ENCODE measurements at regions not wholly inside any gene's neighbourhood (a gene's known extent, or its start where the extent isn't known, plus 50 kb on each side); places are given as distances from the start of the nearest gene placed in this dataset.

DNA sequence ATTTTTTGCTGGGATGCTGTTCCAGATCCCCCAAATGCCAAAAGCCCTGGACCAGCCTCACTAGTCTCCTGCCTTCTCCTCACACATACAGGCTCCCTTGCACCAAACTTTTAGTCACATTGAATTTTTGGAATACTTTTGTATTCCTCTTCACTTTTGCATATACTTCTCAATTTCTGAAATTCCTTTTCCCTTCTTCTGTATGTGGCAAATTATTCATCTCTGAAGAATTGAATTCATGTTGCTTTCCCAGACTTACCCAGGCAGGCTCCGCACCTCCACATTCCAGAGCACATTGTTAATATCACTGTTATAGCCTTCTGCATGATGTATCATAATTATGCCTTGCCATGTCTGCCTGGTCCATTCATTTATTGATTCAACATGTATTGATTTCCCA is 255.3 kb upstream of the POU3F2 start:
- no peak overlapping the region for H3K4me3 Mint-ChIP-seq (ENCODE audit: unreplicated experiment)
- H3K79me2 ChIP-seq (ENCODE audit: insufficient read depth, low read length): no peaks in the 10 kb centered on the region
- no peaks in the 10 kb centered on the region for H3K36me3 ChIP-seq (ENCODE audit: insufficient read depth, low read length)
- no peaks in the 10 kb centered on the region for H3K36me3 Mint-ChIP-seq (ENCODE audit: low read depth, unreplicated experiment)
- peaks cover 58% of the 10 kb centered on the region for H3K4me1 Mint-ChIP-seq (ENCODE audit: low read depth, unreplicated experiment)
- H3K27me3 ChIP-seq (ENCODE audit: insufficient read depth, low read length): no peaks in the 10 kb centered on the region
- H3K4me1 ChIP-seq (ENCODE audit: insufficient read depth, low read length): peaks cover 13% of the 10 kb centered on the region
- H3K27ac Mint-ChIP-seq (ENCODE audit: unreplicated experiment): peak overlapping the region; percentile 97
- H3K9me3 ChIP-seq (ENCODE audit: insufficient read depth, low read depth, low read length): no peaks in the 10 kb centered on the region
- no peak overlapping the region for H2AFZ ChIP-seq (ENCODE audit: low read depth, low read length)
- no peak overlapping the region for H3K4me3 ChIP-seq (ENCODE audit: insufficient read depth, low read depth, low read length)
- peak overlapping the region; percentile 77 for H3K27ac ChIP-seq (ENCODE audit: low read depth, low read length)
- H3K9me3 Mint-ChIP-seq (ENCODE audit: unreplicated experiment): no peaks in the 10 kb centered on the region
- H3K9ac ChIP-seq (ENCODE audit: low read length): peak overlapping the region; percentile 26
- H4K20me1 ChIP-seq (ENCODE audit: insufficient read depth, low read length): no peaks in the 10 kb centered on the region
- FAIRE-seq: no peak
- no peaks in the 10 kb centered on the region for H3K27me3 Mint-ChIP-seq (ENCODE audit: low read depth, unreplicated experiment)
- peak overlapping the region; percentile 42 for H3K4me2 ChIP-seq (ENCODE audit: low read length)
- TF ChIP-seq, protein P1, sequence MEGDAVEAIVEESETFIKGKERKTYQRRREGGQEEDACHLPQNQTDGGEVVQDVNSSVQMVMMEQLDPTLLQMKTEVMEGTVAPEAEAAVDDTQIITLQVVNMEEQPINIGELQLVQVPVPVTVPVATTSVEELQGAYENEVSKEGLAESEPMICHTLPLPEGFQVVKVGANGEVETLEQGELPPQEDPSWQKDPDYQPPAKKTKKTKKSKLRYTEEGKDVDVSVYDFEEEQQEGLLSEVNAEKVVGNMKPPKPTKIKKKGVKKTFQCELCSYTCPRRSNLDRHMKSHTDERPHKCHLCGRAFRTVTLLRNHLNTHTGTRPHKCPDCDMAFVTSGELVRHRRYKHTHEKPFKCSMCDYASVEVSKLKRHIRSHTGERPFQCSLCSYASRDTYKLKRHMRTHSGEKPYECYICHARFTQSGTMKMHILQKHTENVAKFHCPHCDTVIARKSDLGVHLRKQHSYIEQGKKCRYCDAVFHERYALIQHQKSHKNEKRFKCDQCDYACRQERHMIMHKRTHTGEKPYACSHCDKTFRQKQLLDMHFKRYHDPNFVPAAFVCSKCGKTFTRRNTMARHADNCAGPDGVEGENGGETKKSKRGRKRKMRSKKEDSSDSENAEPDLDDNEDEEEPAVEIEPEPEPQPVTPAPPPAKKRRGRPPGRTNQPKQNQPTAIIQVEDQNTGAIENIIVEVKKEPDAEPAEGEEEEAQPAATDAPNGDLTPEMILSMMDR (IDR thresholded peaks at IDR 0.05; ENCODE audit: insufficient read depth, low read depth, low read length): no peak
- no peak for TF ChIP-seq EZH2 (IDR thresholded peaks at IDR 0.05; ENCODE audit: insufficient read depth, low read length)
- peak; percentile 81 for DNase-seq (ENCODE audit: low read depth)

DNA sequence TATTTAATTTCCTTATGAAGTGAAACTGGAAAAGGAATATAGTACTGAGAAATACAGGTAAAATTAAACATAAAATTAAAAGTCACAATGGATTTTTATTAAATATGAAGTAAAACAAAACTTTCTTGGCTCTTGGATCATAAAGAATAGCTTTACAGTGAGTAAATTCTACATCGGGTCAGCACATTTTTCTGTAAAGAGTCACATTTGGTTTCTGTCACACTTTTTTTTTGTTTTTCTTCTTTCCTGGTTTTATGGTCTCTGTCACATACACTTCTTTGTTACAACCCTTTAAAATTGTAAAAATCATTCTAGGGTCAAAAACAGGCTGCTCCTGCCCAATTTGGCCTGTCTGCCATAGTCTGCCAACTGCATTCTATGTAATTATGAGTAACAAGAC is 254.4 kb upstream of the POU3F2 start:
- Mint-ChIP-seq H3K9me3 (ENCODE audit: unreplicated experiment) (no peaks in the 10 kb centered on the region), H3K4me3 (ENCODE audit: unreplicated experiment) (peak overlapping the region; percentile 11), H3K36me3 (ENCODE audit: low read depth, unreplicated experiment) (no peaks in the 10 kb centered on the region), H3K4me1 (ENCODE audit: low read depth, unreplicated experiment) (peaks cover 50% of the 10 kb centered on the region), H3K27me3 (ENCODE audit: low read depth, unreplicated experiment) (no peaks in the 10 kb centered on the region), H3K27ac (ENCODE audit: unreplicated experiment) (peak overlapping the region; percentile 63)
- H2AFZ ChIP-seq (ENCODE audit: low read depth, low read length): no peak overlapping the region
- H3K9ac ChIP-seq (ENCODE audit: low read length): no peak overlapping the region
- peak; percentile 58 for DNase-seq (ENCODE audit: low read depth)
- H3K4me3 ChIP-seq (ENCODE audit: insufficient read depth, low read depth, low read length): no peak overlapping the region
- FAIRE-seq: no peak
- no peaks in the 10 kb centered on the region for H3K36me3 ChIP-seq (ENCODE audit: insufficient read depth, low read length)
- no peaks in the 10 kb centered on the region for H3K27me3 ChIP-seq (ENCODE audit: insufficient read depth, low read length)
- H3K79me2 ChIP-seq (ENCODE audit: insufficient read depth, low read length): no peaks in the 10 kb centered on the region
- H4K20me1 ChIP-seq (ENCODE audit: insufficient read depth, low read length): no peaks in the 10 kb centered on the region
- H3K27ac ChIP-seq (ENCODE audit: low read depth, low read length): peak overlapping the region; percentile 75
- peak overlapping the region; percentile 18 for H3K4me2 ChIP-seq (ENCODE audit: low read length)
- TF ChIP-seq EZH2 (IDR thresholded peaks at IDR 0.05; ENCODE audit: insufficient read depth, low read length): no peak
- TF ChIP-seq, protein P1 (IDR thresholded peaks at IDR 0.05; ENCODE audit: insufficient read depth, low read depth, low read length): no peak
- H3K4me1 ChIP-seq (ENCODE audit: insufficient read depth, low read length): peaks cover 13% of the 10 kb centered on the region
- H3K9me3 ChIP-seq (ENCODE audit: insufficient read depth, low read depth, low read length): no peaks in the 10 kb centered on the region

DNA sequence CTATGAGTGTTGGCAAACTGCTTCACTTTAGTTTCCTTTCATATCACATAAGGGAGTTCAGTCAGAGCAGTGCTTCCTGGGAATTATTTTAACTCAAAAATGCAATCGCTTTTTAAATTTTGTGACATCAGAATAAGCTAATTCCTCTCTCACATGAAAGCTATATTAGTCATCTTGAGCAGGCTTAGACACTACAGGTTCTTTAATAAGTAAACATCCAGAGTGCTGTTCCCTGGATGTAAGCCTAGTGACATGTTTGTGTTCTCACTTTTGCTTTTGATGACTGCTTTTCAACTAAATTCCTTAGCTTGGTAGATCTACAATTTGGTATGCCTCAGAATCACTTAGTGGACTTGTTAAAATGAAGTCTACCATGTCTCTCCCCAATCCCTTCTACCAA is 252.7 kb upstream of the POU3F2 start:
- peaks cover 40% of the 10 kb centered on the region for H3K4me1 Mint-ChIP-seq (ENCODE audit: low read depth, unreplicated experiment)
- no peak for FAIRE-seq
- peak overlapping the region; percentile 26 for H3K4me2 ChIP-seq (ENCODE audit: low read length)
- H3K36me3 ChIP-seq (ENCODE audit: insufficient read depth, low read length): no peaks in the 10 kb centered on the region
- peaks cover 2% of the 10 kb centered on the region for H3K27me3 Mint-ChIP-seq (ENCODE audit: low read depth, unreplicated experiment)
- H3K4me3 ChIP-seq (ENCODE audit: insufficient read depth, low read depth, low read length): no peak overlapping the region
- H3K79me2 ChIP-seq (ENCODE audit: insufficient read depth, low read length): no peaks in the 10 kb centered on the region
- no peaks in the 10 kb centered on the region for H3K27me3 ChIP-seq (ENCODE audit: insufficient read depth, low read length)
- no peaks in the 10 kb centered on the region for H4K20me1 ChIP-seq (ENCODE audit: insufficient read depth, low read length)
- peaks cover 2% of the 10 kb centered on the region for H3K36me3 Mint-ChIP-seq (ENCODE audit: low read depth, unreplicated experiment)
- H3K4me1 ChIP-seq (ENCODE audit: insufficient read depth, low read length): peaks cover 13% of the 10 kb centered on the region
- no peaks in the 10 kb centered on the region for H3K9me3 ChIP-seq (ENCODE audit: insufficient read depth, low read depth, low read length)
- peak; percentile 71 for DNase-seq (ENCODE audit: low read depth)
- H3K4me3 Mint-ChIP-seq (ENCODE audit: unreplicated experiment): no peak overlapping the region
- TF ChIP-seq EZH2 (IDR thresholded peaks at IDR 0.05; ENCODE audit: insufficient read depth, low read length): no peak
- TF ChIP-seq, protein P1 (IDR thresholded peaks at IDR 0.05; ENCODE audit: insufficient read depth, low read depth, low read length): no peak
- H3K9me3 Mint-ChIP-seq (ENCODE audit: unreplicated experiment): no peaks in the 10 kb centered on the region
- H3K9ac ChIP-seq (ENCODE audit: low read length): no peak overlapping the region
- peak overlapping the region; percentile 56 for H3K27ac ChIP-seq (ENCODE audit: low read depth, low read length)
- H2AFZ ChIP-seq (ENCODE audit: low read depth, low read length): no peak overlapping the region
- H3K27ac Mint-ChIP-seq (ENCODE audit: unreplicated experiment): no peak overlapping the region
